Left lobe of liver (tissue), 2 donors: ENCODE measurements at regions not wholly inside any gene's neighbourhood (a gene's known extent, or its start where the extent isn't known, plus 50 kb on each side); places are given as distances from the start of the nearest gene placed in this dataset.
"Not testable (repeated sequence)": the region's sequence is repeated elsewhere in the genome, so short reads cannot be mapped to it uniquely, and the experiment has no call there.

Experiments used
- ATAC-seq: fragments of 200-7000 bp; cut with Tn5 transposase; one replicate; pipeline ENCODE4 v1.9.1; 2020; ENCODE audit warnings: mild to moderate bottlenecking, moderate library complexity
- DNase-seq: peaks from one replicate; pipeline ENCODE4 v3.0.0-alpha.2; 2020; ENCODE audit warnings: low spot score
- donor health status: DM: no; HTN: no; CAD: no; lungs with moderate emphysema.
- donor health status: DM: no; HTN: yes; CAD: no.

- ATAC-seq (no peak), DNase-seq (no peak)
These were observed 913.8 kb upstream of the SORCS1 start for GRCh38 chr10:108078263-108078662.

GRCh38 chr10:108072466-108072865 is 908.0 kb upstream of the SORCS1 start:
- no peak for DNase-seq

DNA sequence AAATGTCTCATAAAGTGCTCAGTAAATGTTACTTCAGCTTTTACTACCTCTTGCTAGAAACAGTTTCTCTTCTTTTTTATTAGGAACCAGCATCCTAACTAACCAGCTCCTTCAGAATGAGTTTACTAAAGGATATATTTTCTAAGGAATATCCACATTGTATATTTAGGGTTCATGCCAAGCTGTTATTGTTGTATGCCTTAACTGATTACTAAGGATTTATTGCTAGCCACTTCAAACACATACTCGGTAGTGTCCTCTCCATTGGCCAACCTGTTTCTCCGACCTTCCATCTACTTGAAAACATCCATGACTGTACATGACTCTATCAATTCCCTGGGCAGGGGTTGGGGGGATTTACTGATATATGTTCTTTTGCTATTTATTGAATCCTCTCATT is 906.3 kb upstream of the SORCS1 start:
- DNase-seq (no peak), ATAC-seq (no peak)

More at GRCh38 chr10:108072466-108072865, 908.0 kb upstream of the SORCS1 start:
- no peak for ATAC-seq

DNA sequence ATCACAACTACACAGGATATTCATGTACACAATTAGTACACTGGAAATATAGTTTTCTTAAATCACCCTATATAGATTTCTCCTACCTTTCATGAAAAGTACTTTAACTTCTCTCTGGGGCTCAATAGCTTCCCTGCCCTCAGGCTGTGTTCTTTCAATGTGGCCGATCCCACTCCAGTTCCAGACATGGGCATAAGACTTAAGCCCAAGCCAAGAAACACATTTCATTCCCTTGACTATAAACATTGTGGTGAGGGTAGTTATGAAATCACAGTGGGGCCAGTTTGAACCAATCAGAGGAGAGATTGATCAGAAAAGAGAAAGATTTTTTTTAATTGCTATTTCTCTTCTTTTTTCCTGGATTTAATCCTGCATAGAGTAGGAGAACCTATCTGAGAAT is 904.6 kb upstream of the SORCS1 start:
- DNase-seq (no peak), ATAC-seq (no peak)

DNA sequence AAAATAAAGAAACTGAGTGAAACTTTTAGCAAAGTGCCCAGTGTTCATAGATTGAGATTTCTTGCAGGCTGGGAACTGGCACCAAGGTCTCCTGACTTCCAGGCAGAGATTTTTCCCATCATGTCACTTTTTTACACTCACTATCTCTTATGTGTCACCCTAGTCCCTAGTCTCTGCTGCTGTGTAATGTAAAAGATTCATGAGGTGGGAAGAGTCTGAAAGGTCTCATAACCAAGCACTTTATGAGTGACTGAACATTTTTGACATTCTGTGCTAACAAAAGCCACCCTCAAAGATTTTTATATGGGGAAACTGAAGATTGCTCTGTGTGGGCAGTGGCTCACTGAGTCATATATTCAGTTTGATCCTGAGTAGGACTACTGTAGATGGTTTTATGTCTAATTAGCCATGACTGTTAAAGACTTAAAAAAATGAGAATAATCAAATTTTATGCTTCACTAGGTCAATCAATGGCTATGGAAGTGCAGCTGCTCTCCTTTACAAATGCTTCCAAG is 900.3 kb upstream of the SORCS1 start:
- ATAC-seq (no peak), DNase-seq (no peak)

- DNase-seq (no peak), ATAC-seq (no peak)
These were observed 895.7 kb upstream of the SORCS1 start for GRCh38 chr10:108060246-108060645.

- DNase-seq: no peak
- no peak for ATAC-seq
These were observed 891.0 kb upstream of the SORCS1 start for GRCh38 chr10:108055506-108055905.

GRCh38 chr10:108052981-108053380 is 888.5 kb upstream of the SORCS1 start:
- ATAC-seq: no peak

DNA sequence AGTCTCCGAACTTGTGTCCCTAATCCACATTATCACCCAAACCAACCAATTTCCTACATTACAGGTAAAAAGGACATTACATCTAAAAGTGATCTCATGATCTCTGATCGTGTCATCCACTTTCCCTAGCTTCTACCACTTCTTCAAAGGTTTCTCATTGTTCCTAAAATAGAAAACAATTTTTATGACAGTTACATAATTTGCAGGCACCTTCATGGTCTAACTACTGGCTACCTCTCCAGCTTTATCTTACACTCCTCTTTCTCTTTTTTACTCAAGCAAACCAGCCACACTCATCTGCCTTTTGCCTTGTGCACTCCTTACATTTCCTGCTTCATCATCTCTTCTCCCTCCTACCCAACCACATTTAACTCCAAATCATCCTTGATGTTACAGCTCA is 886.7 kb upstream of the SORCS1 start:
- no peak for DNase-seq
- no peak for ATAC-seq

More at GRCh38 chr10:108052981-108053380, 888.5 kb upstream of the SORCS1 start:
- DNase-seq: no peak

- DNase-seq: no peak
- ATAC-seq: no peak
These were observed 886.1 kb upstream of the SORCS1 start for GRCh38 chr10:108050626-108051025.

DNA sequence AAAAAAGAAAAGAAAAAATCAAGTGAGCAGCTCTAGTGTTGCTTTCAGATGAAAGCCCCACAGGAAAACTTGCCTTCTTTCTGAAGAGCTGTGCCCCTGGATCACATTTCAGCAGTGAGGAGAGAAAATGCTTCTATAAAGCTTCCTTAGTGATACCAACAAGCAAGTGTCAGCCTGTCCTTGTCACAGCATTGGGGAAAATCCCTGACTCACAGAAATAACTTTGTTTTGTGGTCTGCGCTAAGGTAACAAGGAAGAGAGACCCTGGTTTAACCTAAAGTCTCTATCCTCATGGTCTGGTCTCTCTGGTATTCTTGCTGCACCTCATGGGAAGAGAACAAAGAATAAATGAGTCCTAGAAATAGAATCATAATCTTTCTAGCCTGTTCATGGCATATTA is 885.2 kb upstream of the SORCS1 start:
- no peak for DNase-seq
- ATAC-seq: no peak

GRCh38 chr10:108048898-108049297 is 884.4 kb upstream of the SORCS1 start:
- ATAC-seq (no peak), DNase-seq (no peak)

- ATAC-seq (no peak), DNase-seq (no peak)
These were observed 875.5 kb upstream of the SORCS1 start for GRCh38 chr10:108039821-108040584.

DNA sequence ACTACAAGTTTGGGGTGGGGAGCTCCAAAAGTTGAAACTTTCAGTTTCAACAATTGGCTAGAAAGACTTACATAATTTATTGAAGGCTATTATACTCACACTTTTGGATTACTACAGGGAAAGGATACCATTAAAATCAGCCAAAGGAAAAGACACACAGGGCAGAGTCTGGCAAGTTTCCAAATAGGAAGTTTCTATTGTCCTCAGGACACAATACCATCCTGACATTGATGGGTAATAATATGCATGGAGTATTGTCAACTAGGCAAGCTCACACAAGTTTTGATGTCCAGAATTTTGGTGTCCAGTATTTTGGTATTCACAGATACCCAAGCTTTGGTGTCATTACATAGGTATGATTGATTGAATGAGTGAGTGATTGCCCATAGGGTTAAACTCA is 872.6 kb upstream of the SORCS1 start:
- ATAC-seq: no peak
- DNase-seq: no peak

- ATAC-seq: no peak
- DNase-seq: no peak
These were observed 871.8 kb upstream of the SORCS1 start for GRCh38 chr10:108036265-108036664.

- ATAC-seq (no peak), DNase-seq (no peak)
These were observed 870.3 kb upstream of the SORCS1 start for GRCh38 chr10:108034829-108035228.

DNA sequence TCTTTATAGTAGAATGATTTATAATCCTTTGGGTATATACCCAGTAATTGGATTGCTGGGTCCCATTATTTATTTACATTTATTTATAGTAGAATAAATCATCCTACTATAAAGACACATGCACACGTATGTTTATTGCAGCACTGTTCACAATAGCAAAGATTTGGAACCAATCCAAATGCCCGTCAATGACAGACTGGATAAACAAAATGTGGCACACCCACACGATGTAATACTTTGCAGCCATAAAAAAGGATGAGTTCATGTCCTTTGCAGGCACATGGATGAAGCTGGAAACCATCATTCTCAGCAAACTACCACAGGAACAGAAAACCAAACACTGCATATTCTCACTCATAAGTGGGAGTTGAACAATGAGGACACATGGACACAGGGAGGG is 869.0 kb upstream of the SORCS1 start:
- ATAC-seq, DNase-seq: not testable (repeated sequence)

DNA sequence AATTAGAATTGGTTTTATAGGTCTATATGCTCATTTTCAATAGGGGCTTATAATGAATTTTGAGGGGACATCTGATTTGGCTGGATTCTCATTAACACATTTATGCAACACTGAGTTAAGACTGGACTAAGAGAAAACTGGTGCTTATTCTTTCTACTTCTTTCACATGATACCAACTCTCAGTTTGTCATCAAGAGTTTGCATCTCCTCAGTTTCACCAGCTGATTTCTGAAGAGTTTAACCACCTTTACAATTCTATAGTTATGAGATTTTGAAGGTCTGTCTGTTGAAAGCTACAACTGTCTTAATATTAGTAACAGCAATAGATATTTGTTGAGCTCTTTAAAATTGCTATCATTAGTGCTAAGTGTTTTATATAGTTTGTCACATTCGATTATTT is 867.0 kb upstream of the SORCS1 start:
- ATAC-seq: no peak

GRCh38 chr10:108014902-108015177 is 850.3 kb upstream of the SORCS1 start:
- DNase-seq (no peak), ATAC-seq (no peak)

More for the DNA sequence above, 867.0 kb upstream of the SORCS1 start:
- no peak for DNase-seq

GRCh38 chr10:108014145-108014901 is 849.8 kb upstream of the SORCS1 start:
- no peak for ATAC-seq
- no peak for DNase-seq

GRCh38 chr10:108005627-108006026 is 841.1 kb upstream of the SORCS1 start:
- ATAC-seq: no peak
- no peak for DNase-seq

GRCh38 chr10:108003576-108003975 is 839.1 kb upstream of the SORCS1 start:
- ATAC-seq: no peak
- DNase-seq: no peak
